ENCODE measurements at regions not wholly inside any gene's neighbourhood (a gene's known extent, or its start where the extent isn't known, plus 50 kb on each side); places are given as distances from the start of the nearest gene placed in this dataset.

DNA sequence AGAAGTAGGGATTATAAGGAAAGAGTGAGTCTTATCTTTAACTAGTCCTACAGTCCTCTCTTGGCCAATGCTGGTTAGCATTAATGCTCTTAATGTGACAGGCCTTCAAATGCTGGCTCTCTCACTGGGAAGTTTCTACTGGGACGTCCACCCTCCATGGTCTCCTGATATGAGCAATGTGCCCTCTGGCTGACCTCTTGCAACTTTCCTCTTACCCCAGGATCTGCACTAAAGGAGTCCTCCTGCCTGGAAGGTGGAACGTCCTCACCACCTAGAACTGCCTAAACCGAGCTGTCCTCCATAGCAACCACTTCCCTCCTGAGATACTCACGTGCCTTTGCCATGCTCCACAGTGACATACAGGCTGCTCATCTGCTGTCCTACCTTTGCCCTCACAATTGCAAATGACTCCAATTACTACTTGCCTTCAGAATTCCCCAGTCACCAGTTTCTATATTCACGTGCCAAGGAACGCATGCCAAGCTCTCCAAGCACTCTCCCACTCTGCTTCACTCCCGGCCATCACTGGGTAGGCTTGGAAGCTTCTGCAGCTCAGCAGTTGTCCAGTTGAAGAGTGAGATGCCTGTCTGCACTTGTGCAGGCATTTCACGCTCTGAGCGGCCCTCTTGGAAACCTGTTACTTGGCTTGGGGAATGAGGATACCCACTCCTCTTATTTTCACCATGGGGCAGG is 404.7 kb downstream of the RRAGC start:
- Histone ChIP-seq H3K4me3 (ENCODE audit: low read length) (no peak overlapping the region), H3K9ac (ENCODE audit: low read length) (no peak overlapping the region), H3K27me3 (ENCODE audit: insufficient read depth, low read length, poor library complexity) (no peaks in the 10 kb centered on the region), H3K4me1 (ENCODE audit: control insufficient read depth, low read depth, low read length) (peaks cover 3% of the 10 kb centered on the region), H4K8ac (ENCODE audit: low read depth, low read length) (no peak overlapping the region), H3K36me3 (ENCODE audit: control insufficient read depth, insufficient read depth, low read length) (no peaks in the 10 kb centered on the region), H2BK15ac (replicated peaks; ENCODE audit: low read depth) (no peak overlapping the region), H3K56ac (ENCODE audit: low read length) (no peak overlapping the region), H3K18ac (ENCODE audit: low read length) (no peak overlapping the region), H4K5ac (ENCODE audit: low read length) (no peak overlapping the region), H3K4ac (ENCODE audit: low read depth, low read length) (no peak overlapping the region), H3K23ac (ENCODE audit: low read length) (no peak overlapping the region), H3K4me2 (ENCODE audit: low read length) (no peak overlapping the region), H2BK120ac (ENCODE audit: low read depth, low read length) (no peak overlapping the region), H3K79me1 (ENCODE audit: low read length) (no peaks in the 10 kb centered on the region), H2AK5ac (ENCODE audit: low read length) (peak overlapping the region; percentile 22), H3K27ac (ENCODE audit: low read depth, low read length) (no peak overlapping the region), H2BK5ac (ENCODE audit: low read length) (no peak overlapping the region), H3K79me2 (ENCODE audit: control insufficient read depth, insufficient read depth, low read length) (no peaks in the 10 kb centered on the region)
- WGBS (ENCODE audit: extremely low coverage, insufficient coverage, low lambda C conversion rate) = no CpG with 5 or more reads among the region's 9 CpGs
- no peak for DNase-seq

DNA sequence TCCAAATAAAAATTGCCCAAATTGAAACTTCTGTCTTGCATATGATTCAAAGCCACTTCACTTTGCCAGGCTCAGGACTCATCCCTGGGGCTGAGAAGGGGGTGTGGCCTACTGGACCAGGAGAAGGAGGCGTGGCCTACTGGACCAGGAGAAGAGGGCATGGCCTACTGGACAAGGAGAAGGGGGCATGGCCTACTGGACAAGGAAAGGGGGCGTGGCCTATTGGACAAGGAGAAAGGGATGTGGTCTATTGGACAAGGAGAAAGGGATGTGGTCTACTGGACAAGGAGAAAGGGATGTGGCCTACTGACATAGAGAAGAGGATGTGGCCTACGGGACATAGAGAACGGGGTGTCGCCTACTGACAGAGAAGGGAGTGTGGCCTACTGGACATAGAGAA is 405.3 kb downstream of the RRAGC start:
- Histone ChIP-seq H3K4me1 (ENCODE audit: control insufficient read depth, low read depth, low read length) (peaks cover 3% of the 10 kb centered on the region), H3K79me2 (ENCODE audit: control insufficient read depth, insufficient read depth, low read length) (no peaks in the 10 kb centered on the region), H2BK5ac (ENCODE audit: low read length) (no peak overlapping the region), H3K36me3 (ENCODE audit: control insufficient read depth, insufficient read depth, low read length) (no peaks in the 10 kb centered on the region), H3K27ac (ENCODE audit: low read depth, low read length) (no peak overlapping the region), H3K27me3 (ENCODE audit: insufficient read depth, low read length, poor library complexity) (no peaks in the 10 kb centered on the region), H3K9ac (ENCODE audit: low read length) (no peak overlapping the region), H3K4me2 (ENCODE audit: low read length) (no peak overlapping the region), H3K18ac (ENCODE audit: low read length) (no peak overlapping the region), H3K23ac (ENCODE audit: low read length) (no peak overlapping the region), H4K8ac (ENCODE audit: low read depth, low read length) (no peak overlapping the region), H2BK15ac (replicated peaks; ENCODE audit: low read depth) (no peak overlapping the region), H3K4ac (ENCODE audit: low read depth, low read length) (no peak overlapping the region), H3K56ac (ENCODE audit: low read length) (no peak overlapping the region), H2AK5ac (ENCODE audit: low read length) (no peak overlapping the region), H2BK120ac (ENCODE audit: low read depth, low read length) (no peak overlapping the region), H3K79me1 (ENCODE audit: low read length) (no peaks in the 10 kb centered on the region), H4K5ac (ENCODE audit: low read length) (no peak overlapping the region), H3K4me3 (ENCODE audit: low read length) (no peak overlapping the region)
- peak; percentile 53 for DNase-seq
- no CpG with 5 or more reads among the region's 5 CpGs for WGBS (ENCODE audit: extremely low coverage, insufficient coverage, low lambda C conversion rate)

DNA sequence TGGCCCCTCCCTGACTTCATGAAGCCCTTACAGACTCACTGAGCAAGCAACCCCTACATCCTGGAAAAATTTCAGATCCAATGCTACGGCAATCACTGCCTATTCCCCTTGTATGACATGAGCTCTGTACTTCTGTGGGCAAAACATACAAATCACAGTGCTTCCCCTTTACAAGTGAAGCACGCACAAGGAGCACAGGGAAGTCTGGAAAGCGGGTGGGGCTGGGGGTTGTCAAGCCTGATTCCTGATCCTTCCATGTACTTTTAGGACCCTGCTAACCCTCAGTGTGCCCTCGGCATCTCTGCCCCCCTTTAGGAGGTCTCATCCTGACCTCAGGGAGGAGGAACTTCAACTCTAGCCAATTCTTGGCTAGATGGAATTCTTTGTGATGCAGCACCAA is 405.7 kb upstream of the POU3F1 start:
- Histone ChIP-seq H3K4me3 (ENCODE audit: low read length) (no peak overlapping the region), H3K27ac (ENCODE audit: low read depth, low read length) (no peak overlapping the region), H4K5ac (ENCODE audit: low read length) (no peak overlapping the region), H3K36me3 (ENCODE audit: control insufficient read depth, insufficient read depth, low read length) (no peaks in the 10 kb centered on the region), H2BK15ac (replicated peaks; ENCODE audit: low read depth) (no peak overlapping the region), H3K18ac (ENCODE audit: low read length) (no peak overlapping the region), H3K4me2 (ENCODE audit: low read length) (no peak overlapping the region), H3K27me3 (ENCODE audit: insufficient read depth, low read length, poor library complexity) (no peaks in the 10 kb centered on the region), H2BK120ac (ENCODE audit: low read depth, low read length) (no peak overlapping the region), H3K4me1 (ENCODE audit: control insufficient read depth, low read depth, low read length) (peaks cover 3% of the 10 kb centered on the region), H3K23ac (ENCODE audit: low read length) (no peak overlapping the region), H2BK5ac (ENCODE audit: low read length) (no peak overlapping the region), H4K8ac (ENCODE audit: low read depth, low read length) (no peak overlapping the region), H3K79me2 (ENCODE audit: control insufficient read depth, insufficient read depth, low read length) (no peaks in the 10 kb centered on the region), H3K9ac (ENCODE audit: low read length) (no peak overlapping the region), H3K4ac (ENCODE audit: low read depth, low read length) (no peak overlapping the region), H2AK5ac (ENCODE audit: low read length) (no peak overlapping the region), H3K56ac (ENCODE audit: low read length) (peak overlapping the region; percentile 43), H3K79me1 (ENCODE audit: low read length) (no peaks in the 10 kb centered on the region)
- no peak for DNase-seq
- no CpG with 5 or more reads among the region's 4 CpGs for WGBS (ENCODE audit: extremely low coverage, insufficient coverage, low lambda C conversion rate)

DNA sequence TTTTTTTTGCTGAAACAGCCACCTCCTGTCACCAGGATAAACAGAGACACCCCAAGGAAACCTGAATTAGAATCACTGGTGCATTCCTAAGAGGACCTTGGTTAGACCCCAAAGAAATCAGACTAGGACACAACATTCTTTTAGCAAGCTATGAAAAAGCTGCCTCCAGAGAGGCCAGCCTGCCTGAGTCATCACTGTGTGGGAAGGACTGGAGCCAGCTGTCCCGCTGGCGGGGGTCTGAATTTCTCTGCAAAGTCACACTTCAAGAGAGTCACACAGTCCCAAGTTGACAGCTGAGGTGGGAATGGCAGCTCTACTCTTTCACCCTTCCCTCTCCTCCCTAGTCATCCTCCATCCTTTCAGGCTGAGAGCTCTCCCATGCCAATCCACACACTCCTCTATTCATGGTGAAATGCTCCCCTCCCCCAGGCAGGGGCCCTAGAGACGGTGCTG is 405.0 kb upstream of the POU3F1 start:
- Histone ChIP-seq H3K4me2 (ENCODE audit: low read length) (no peak overlapping the region), H2BK5ac (ENCODE audit: low read length) (no peak overlapping the region), H4K8ac (ENCODE audit: low read depth, low read length) (no peak overlapping the region), H4K5ac (ENCODE audit: low read length) (no peak overlapping the region), H3K27ac (ENCODE audit: low read depth, low read length) (no peak overlapping the region), H3K4ac (ENCODE audit: low read depth, low read length) (no peak overlapping the region), H3K23ac (ENCODE audit: low read length) (no peak overlapping the region), H2AK5ac (ENCODE audit: low read length) (no peak overlapping the region), H3K9ac (ENCODE audit: low read length) (no peak overlapping the region), H3K56ac (ENCODE audit: low read length) (peak overlapping the region; percentile 6), H3K27me3 (ENCODE audit: insufficient read depth, low read length, poor library complexity) (no peaks in the 10 kb centered on the region), H2BK120ac (ENCODE audit: low read depth, low read length) (no peak overlapping the region), H3K4me1 (ENCODE audit: control insufficient read depth, low read depth, low read length) (peaks cover 3% of the 10 kb centered on the region), H3K18ac (ENCODE audit: low read length) (no peak overlapping the region), H3K36me3 (ENCODE audit: control insufficient read depth, insufficient read depth, low read length) (no peaks in the 10 kb centered on the region), H2BK15ac (replicated peaks; ENCODE audit: low read depth) (no peak overlapping the region), H3K4me3 (ENCODE audit: low read length) (no peak overlapping the region), H3K79me2 (ENCODE audit: control insufficient read depth, insufficient read depth, low read length) (no peaks in the 10 kb centered on the region), H3K79me1 (ENCODE audit: low read length) (no peaks in the 10 kb centered on the region)
- no CpG with 5 or more reads among the region's 3 CpGs for WGBS (ENCODE audit: extremely low coverage, insufficient coverage, low lambda C conversion rate)
- DNase-seq = peak; percentile 87

DNA sequence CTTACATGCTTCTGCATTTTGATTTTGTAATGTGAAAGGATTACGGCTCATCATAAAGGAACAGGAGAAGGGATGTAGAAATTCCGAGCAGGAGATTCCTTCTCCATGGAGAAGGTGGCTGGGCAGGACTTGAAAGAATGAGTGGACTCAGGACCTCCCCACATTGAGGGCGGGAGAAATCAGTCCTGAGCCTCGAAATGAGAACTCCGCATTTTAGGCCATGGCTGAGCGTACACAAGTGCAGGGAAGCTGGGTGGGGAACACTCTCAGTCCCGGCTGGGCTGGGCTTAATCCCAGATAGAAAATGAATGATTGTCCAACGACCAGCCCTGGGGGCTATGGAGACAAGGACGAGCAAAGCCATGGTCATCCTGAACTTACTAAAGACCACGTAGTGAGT is 402.3 kb upstream of the POU3F1 start:
- Histone ChIP-seq H2AK5ac (ENCODE audit: low read length) (no peak overlapping the region), H3K56ac (ENCODE audit: low read length) (no peak overlapping the region), H2BK5ac (ENCODE audit: low read length) (no peak overlapping the region), H3K36me3 (ENCODE audit: control insufficient read depth, insufficient read depth, low read length) (no peaks in the 10 kb centered on the region), H3K79me2 (ENCODE audit: control insufficient read depth, insufficient read depth, low read length) (no peaks in the 10 kb centered on the region), H3K4me1 (ENCODE audit: control insufficient read depth, low read depth, low read length) (peaks cover 3% of the 10 kb centered on the region), H3K4ac (ENCODE audit: low read depth, low read length) (no peak overlapping the region), H3K27ac (ENCODE audit: low read depth, low read length) (no peak overlapping the region), H2BK120ac (ENCODE audit: low read depth, low read length) (no peak overlapping the region), H3K23ac (ENCODE audit: low read length) (no peak overlapping the region), H3K18ac (ENCODE audit: low read length) (no peak overlapping the region), H2BK15ac (replicated peaks; ENCODE audit: low read depth) (no peak overlapping the region), H4K5ac (ENCODE audit: low read length) (no peak overlapping the region), H3K4me3 (ENCODE audit: low read length) (no peak overlapping the region), H3K27me3 (ENCODE audit: insufficient read depth, low read length, poor library complexity) (no peaks in the 10 kb centered on the region), H3K9ac (ENCODE audit: low read length) (no peak overlapping the region), H3K79me1 (ENCODE audit: low read length) (no peaks in the 10 kb centered on the region), H3K4me2 (ENCODE audit: low read length) (no peak overlapping the region), H4K8ac (ENCODE audit: low read depth, low read length) (no peak overlapping the region)
- WGBS (ENCODE audit: extremely low coverage, insufficient coverage, low lambda C conversion rate) = no CpG with 5 or more reads among the region's 10 CpGs
- no peak for DNase-seq

DNA sequence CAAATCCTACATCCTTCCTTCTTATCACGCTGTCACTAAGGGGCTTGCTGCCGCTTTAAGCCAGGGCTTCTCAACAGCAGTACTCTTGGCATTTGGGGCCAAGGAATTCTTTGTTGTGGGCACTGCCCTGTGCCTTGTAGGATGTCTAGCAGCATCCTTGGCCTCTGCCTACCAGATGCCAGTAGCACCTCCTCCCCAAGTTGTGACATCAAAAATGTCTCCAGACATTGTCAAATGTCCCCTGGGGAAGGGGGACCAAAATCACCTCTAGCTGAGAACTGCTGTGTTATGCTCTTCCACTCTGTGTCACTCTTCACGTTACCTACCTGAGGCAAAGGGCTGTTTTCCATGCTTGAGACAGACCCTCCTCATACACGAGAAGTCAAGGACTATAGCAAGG is 400.3 kb upstream of the POU3F1 start:
- Histone ChIP-seq H3K27ac (ENCODE audit: low read depth, low read length) (no peak overlapping the region), H3K4ac (ENCODE audit: low read depth, low read length) (no peak overlapping the region), H3K27me3 (ENCODE audit: insufficient read depth, low read length, poor library complexity) (no peaks in the 10 kb centered on the region), H3K9ac (ENCODE audit: low read length) (no peak overlapping the region), H3K79me2 (ENCODE audit: control insufficient read depth, insufficient read depth, low read length) (no peaks in the 10 kb centered on the region), H3K79me1 (ENCODE audit: low read length) (no peaks in the 10 kb centered on the region), H2BK120ac (ENCODE audit: low read depth, low read length) (no peak overlapping the region), H2BK5ac (ENCODE audit: low read length) (no peak overlapping the region), H4K5ac (ENCODE audit: low read length) (no peak overlapping the region), H3K56ac (ENCODE audit: low read length) (no peak overlapping the region), H3K23ac (ENCODE audit: low read length) (no peak overlapping the region), H3K4me1 (ENCODE audit: control insufficient read depth, low read depth, low read length) (peaks cover 3% of the 10 kb centered on the region), H3K4me2 (ENCODE audit: low read length) (no peak overlapping the region), H2AK5ac (ENCODE audit: low read length) (no peak overlapping the region), H3K4me3 (ENCODE audit: low read length) (no peak overlapping the region), H3K36me3 (ENCODE audit: control insufficient read depth, insufficient read depth, low read length) (no peaks in the 10 kb centered on the region), H4K8ac (ENCODE audit: low read depth, low read length) (no peak overlapping the region), H3K18ac (ENCODE audit: low read length) (no peak overlapping the region), H2BK15ac (replicated peaks; ENCODE audit: low read depth) (no peak overlapping the region)
- no peak for DNase-seq
- no CpG with 5 or more reads among the region's 4 CpGs for WGBS (ENCODE audit: extremely low coverage, insufficient coverage, low lambda C conversion rate)
